ENCODE measurements at regions not wholly inside any gene's neighbourhood (a gene's known extent, or its start where the extent isn't known, plus 50 kb on each side); places are given as distances from the start of the nearest gene placed in this dataset.

DNA sequence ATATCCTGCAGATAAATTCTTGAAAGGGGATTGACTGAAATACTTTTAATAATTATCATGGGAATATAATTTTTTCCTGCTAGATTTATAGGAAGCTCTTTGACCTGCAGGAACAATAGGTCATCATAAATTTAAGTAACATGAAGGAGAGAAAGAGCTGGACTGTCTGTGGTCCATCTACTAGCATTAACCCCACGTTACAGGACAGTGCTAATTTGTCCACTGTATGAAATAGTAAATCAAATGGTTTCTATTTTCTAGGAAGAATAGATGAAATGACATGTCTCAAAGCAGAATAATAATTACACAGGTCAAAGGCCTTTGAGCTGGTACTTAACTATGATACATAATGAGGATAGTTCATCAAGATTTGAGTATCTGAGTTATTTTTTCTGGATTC is 825.4 kb upstream of the CNTN5 start:
- TF ChIP-seq CREB1 (CRISPR knock-in tag; IDR thresholded peaks at IDR 0.05; ENCODE audit: low read depth) (no peak), POLR2AphosphoS5 (IDR thresholded peaks at IDR 0.05; ENCODE audit: low read depth) (no peak)
- TF ChIP-seq, protein P1, sequence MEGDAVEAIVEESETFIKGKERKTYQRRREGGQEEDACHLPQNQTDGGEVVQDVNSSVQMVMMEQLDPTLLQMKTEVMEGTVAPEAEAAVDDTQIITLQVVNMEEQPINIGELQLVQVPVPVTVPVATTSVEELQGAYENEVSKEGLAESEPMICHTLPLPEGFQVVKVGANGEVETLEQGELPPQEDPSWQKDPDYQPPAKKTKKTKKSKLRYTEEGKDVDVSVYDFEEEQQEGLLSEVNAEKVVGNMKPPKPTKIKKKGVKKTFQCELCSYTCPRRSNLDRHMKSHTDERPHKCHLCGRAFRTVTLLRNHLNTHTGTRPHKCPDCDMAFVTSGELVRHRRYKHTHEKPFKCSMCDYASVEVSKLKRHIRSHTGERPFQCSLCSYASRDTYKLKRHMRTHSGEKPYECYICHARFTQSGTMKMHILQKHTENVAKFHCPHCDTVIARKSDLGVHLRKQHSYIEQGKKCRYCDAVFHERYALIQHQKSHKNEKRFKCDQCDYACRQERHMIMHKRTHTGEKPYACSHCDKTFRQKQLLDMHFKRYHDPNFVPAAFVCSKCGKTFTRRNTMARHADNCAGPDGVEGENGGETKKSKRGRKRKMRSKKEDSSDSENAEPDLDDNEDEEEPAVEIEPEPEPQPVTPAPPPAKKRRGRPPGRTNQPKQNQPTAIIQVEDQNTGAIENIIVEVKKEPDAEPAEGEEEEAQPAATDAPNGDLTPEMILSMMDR (conservative IDR thresholded peaks at IDR 0.05; ENCODE audit: low read depth in 2 of 2): no peak

All from GM23338 (cell line).